ENCODE measurements at regions not wholly inside any gene's neighbourhood (a gene's known extent, or its start where the extent isn't known, plus 50 kb on each side); places are given as distances from the start of the nearest gene placed in this dataset.

DNA sequence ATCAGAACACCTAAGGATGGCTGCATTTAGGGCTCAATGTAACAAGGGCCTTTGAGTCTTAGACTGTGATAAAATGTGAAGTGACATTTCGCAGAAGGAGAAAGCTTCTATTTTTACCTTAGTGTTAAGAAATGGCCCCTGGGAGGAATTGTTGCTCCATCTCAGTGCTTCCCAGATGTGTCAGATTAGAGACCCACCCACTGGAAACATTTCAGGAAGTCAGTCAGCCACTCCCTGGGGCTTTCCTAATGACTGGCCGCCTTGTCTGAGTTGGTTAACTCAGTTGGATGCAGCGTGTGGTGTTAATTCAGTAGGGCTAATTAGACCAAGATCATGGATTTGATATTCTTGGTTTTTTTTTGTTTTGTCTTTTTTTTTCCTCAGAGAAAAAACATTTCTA lies 355.9 kb downstream of the PIK3C3 start:
- TF ChIP-seq POLR2A (IDR thresholded peaks at IDR 0.05; ENCODE audit: low read depth, low read length) (no peak), TAF1 (IDR thresholded peaks at IDR 0.05; ENCODE audit: borderline replicate concordance, low read depth, low read length) (no peak)

All from GM12892 (cell line).